ENCODE measurements at regions not wholly inside any gene's neighbourhood (a gene's known extent, or its start where the extent isn't known, plus 50 kb on each side); places are given as distances from the start of the nearest gene placed in this dataset.

DNA sequence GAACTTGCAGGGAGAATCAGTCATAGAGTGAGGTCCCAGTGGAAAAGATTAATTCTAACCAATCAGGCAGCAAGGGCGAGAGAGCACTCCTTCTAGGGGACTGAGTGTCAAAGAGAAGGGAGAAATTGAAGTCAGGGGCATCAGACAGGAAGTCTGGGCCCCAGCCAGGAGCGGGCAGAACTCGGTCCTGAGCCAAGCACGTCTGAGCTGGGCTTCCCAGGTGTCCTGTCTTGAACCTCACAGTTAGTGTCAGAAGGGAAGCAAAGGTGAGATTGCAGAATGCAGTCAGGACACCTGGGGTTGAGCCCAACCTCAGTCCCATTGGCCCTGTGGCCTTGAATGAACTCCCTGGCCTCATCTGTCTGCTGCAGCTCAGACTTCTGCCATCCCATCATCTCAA lies 220.9 kb downstream of the SMAD2 start:
- no peak for TF ChIP-seq SPI1 (IDR thresholded peaks at IDR 0.05; ENCODE audit: low read depth, low read length)
- TF ChIP-seq POLR2AphosphoS5 (IDR thresholded peaks at IDR 0.05; ENCODE audit: low read depth, low read length): no peak
- no peak for TF ChIP-seq TAF1 (IDR thresholded peaks at IDR 0.05; ENCODE audit: low read depth, low read length)
- TF ChIP-seq POLR2A (IDR thresholded peaks at IDR 0.05; ENCODE audit: low read depth, low read length): no peak

All from GM12891 (cell line).